ENCODE measurements at regions not wholly inside any gene's neighbourhood (a gene's known extent, or its start where the extent isn't known, plus 50 kb on each side); places are given as distances from the start of the nearest gene placed in this dataset.

GRCh38 chr20:40532103-40532502 lies 156.9 kb downstream of the MAFB start:
- Histone ChIP-seq H3K4me3 (no peak overlapping the region), H3K27ac (no peak overlapping the region), H3K27me3 (no peaks in the 10 kb centered on the region), H3K4me1 (no peaks in the 10 kb centered on the region), H3K9me3 (peaks cover 10% of the 10 kb centered on the region), H3K36me3 (no peaks in the 10 kb centered on the region)
- no peak for TF ChIP-seq CTCF (IDR thresholded peaks at IDR 0.05)
- TF ChIP-seq POLR2A (IDR thresholded peaks at IDR 0.05) = no peak
- no peak for TF ChIP-seq POLR2AphosphoS5 (IDR thresholded peaks at IDR 0.05; ENCODE audit: insufficient read depth in 1 of 2, low read depth in 1 of 2)
- intact Hi-C loops (cut with DNase I) = no loop called here
- DNase-seq (ENCODE audit: extremely low spot score in 2 of 2) = no peak

GRCh38 chr20:40525351-40525750 lies 163.7 kb downstream of the MAFB start:
- Histone ChIP-seq H3K27me3 (no peaks in the 10 kb centered on the region), H3K4me3 (no peak overlapping the region), H3K36me3 (no peaks in the 10 kb centered on the region), H3K27ac (no peak overlapping the region), H3K9me3 (no peaks in the 10 kb centered on the region), H3K4me1 (no peaks in the 10 kb centered on the region)
- DNase-seq (ENCODE audit: extremely low spot score in 2 of 2) = no peak
- TF ChIP-seq POLR2AphosphoS5 (IDR thresholded peaks at IDR 0.05; ENCODE audit: insufficient read depth in 1 of 2, low read depth in 1 of 2) = no peak
- no peak for TF ChIP-seq POLR2A (IDR thresholded peaks at IDR 0.05)
- TF ChIP-seq CTCF (IDR thresholded peaks at IDR 0.05) = no peak
- intact Hi-C loops (cut with DNase I) = no loop called here

GRCh38 chr20:40524071-40524470 lies 165.0 kb downstream of the MAFB start:
- intact Hi-C loops (cut with DNase I) = no loop called here
- TF ChIP-seq POLR2AphosphoS5 (IDR thresholded peaks at IDR 0.05; ENCODE audit: insufficient read depth in 1 of 2, low read depth in 1 of 2) (no peak), CTCF (IDR thresholded peaks at IDR 0.05) (no peak), POLR2A (IDR thresholded peaks at IDR 0.05) (no peak)
- H3K4me3 ChIP-seq = no peak overlapping the region
- no peak overlapping the region for H3K27ac ChIP-seq
- no peaks in the 10 kb centered on the region for H3K27me3 ChIP-seq
- H3K9me3 ChIP-seq = no peaks in the 10 kb centered on the region
- no peaks in the 10 kb centered on the region for H3K4me1 ChIP-seq
- no peak for DNase-seq (ENCODE audit: extremely low spot score in 2 of 2)
- H3K36me3 ChIP-seq = no peaks in the 10 kb centered on the region

- no peaks in the 10 kb centered on the region for H3K9me3 ChIP-seq
- H3K27ac ChIP-seq = no peak overlapping the region
- H3K36me3 ChIP-seq = no peaks in the 10 kb centered on the region
- H3K4me1 ChIP-seq = no peaks in the 10 kb centered on the region
- no peak for DNase-seq (ENCODE audit: extremely low spot score in 2 of 2)
- TF ChIP-seq CTCF (IDR thresholded peaks at IDR 0.05) (no peak), POLR2A (IDR thresholded peaks at IDR 0.05) (no peak), POLR2AphosphoS5 (IDR thresholded peaks at IDR 0.05; ENCODE audit: insufficient read depth in 1 of 2, low read depth in 1 of 2) (no peak)
- no peaks in the 10 kb centered on the region for H3K27me3 ChIP-seq
- no peak overlapping the region for H3K4me3 ChIP-seq
- intact Hi-C loops (cut with DNase I) = no loop called here
These were observed 166.6 kb downstream of the MAFB start for GRCh38 chr20:40522405-40522804.

GRCh38 chr20:40521962-40522361 lies 167.1 kb downstream of the MAFB start:
- H3K9me3 ChIP-seq = no peaks in the 10 kb centered on the region
- no peak for DNase-seq (ENCODE audit: extremely low spot score in 2 of 2)
- no peak for TF ChIP-seq POLR2A (IDR thresholded peaks at IDR 0.05)
- H3K4me1 ChIP-seq = no peaks in the 10 kb centered on the region
- H3K27ac ChIP-seq = no peak overlapping the region
- H3K36me3 ChIP-seq = no peaks in the 10 kb centered on the region
- no peak overlapping the region for H3K4me3 ChIP-seq
- no peaks in the 10 kb centered on the region for H3K27me3 ChIP-seq
- intact Hi-C loops (cut with DNase I) = no loop called here

GRCh38 chr20:40519918-40520317 lies 169.1 kb downstream of the MAFB start:
- H3K27me3 ChIP-seq = no peaks in the 10 kb centered on the region
- H3K36me3 ChIP-seq = no peaks in the 10 kb centered on the region
- no peak overlapping the region for H3K27ac ChIP-seq
- H3K4me1 ChIP-seq = no peaks in the 10 kb centered on the region
- no peak for TF ChIP-seq POLR2AphosphoS5 (IDR thresholded peaks at IDR 0.05; ENCODE audit: insufficient read depth in 1 of 2, low read depth in 1 of 2)
- no peaks in the 10 kb centered on the region for H3K9me3 ChIP-seq
- DNase-seq (ENCODE audit: extremely low spot score in 2 of 2) = no peak
- H3K4me3 ChIP-seq = no peak overlapping the region
- intact Hi-C loops (cut with DNase I) = no loop called here
